Ascending aorta (tissue), 2 donors: ENCODE measurements at regions not wholly inside any gene's neighbourhood (a gene's known extent, or its start where the extent isn't known, plus 50 kb on each side); places are given as distances from the start of the nearest gene placed in this dataset.
A peak's percentile ranks its signal among the peaks of the same experiment; 100 is the strongest.

Experiments
- DNase-seq, 2 donors: peaks; one replicate each; pipeline ENCODE4 v3.0.0-alpha.2; 2019; ENCODE audit warnings: low spot score in 2 of 2
- H3K27ac ChIP-seq, 2 donors: fragments of 200-600 bp; sonication (generic); one replicate each; pipeline ENCODE4 v1.5.1; 2016 to 2017; ENCODE audit warnings: mild to moderate bottlenecking in 1 of 2
- H3K27me3 ChIP-seq: fragments of 200-600 bp; sonication (generic); one replicate; pipeline ENCODE4 v1.5.1; 2017
- H3K36me3 ChIP-seq, 2 donors: fragments of 200-600 bp; sonication (generic); one replicate each; pipeline ENCODE4 v1.5.1; 2016
- H3K4me1 ChIP-seq, 2 donors: fragments of 200-600 bp; sonication (generic); one replicate each; pipeline ENCODE4 v1.5.1; 2016 to 2017; ENCODE audit warnings: mild to moderate bottlenecking in 1 of 2
- H3K4me3 ChIP-seq, 2 donors: fragments of 200-600 bp; sonication (generic); one replicate each; pipeline ENCODE4 v1.5.1; 2016 to 2017; ENCODE audit warnings: mild to moderate bottlenecking in 1 of 2
- H3K9me3 ChIP-seq, 2 donors: fragments of 200-600 bp; sonication (generic); one replicate each; pipeline ENCODE4 v1.5.1; 2016
- CTCF ChIP-seq, 3 experiments: fragments of 200-600 bp in 2 of 3; fragments of 450-650 bp in 1 of 3; sonication (generic) in 2 of 3; IDR thresholded peaks; one replicate each; pipeline ENCODE4 v1.5.1; 2016 to 2019; ENCODE audit warnings: antibody characterized with exemption in 3 of 3, mild to moderate bottlenecking in 1 of 3, moderate library complexity in 1 of 3
- intact Hi-C: fragments of 100-400 bp; cut with DNase I; formaldehyde crosslinking; loops from one replicate; pipeline ENCODE4 v1.15.1; 2023

- no peaks in the 10 kb centered on the region for H3K36me3 ChIP-seq
- no peak overlapping the region for H3K4me3 ChIP-seq
- H3K27ac ChIP-seq: no peak overlapping the region
- intact Hi-C loops: no loop called here
- H3K9me3 ChIP-seq: no peaks in the 10 kb centered on the region
- no peaks in the 10 kb centered on the region for H3K4me1 ChIP-seq
- TF ChIP-seq CTCF (IDR thresholded peaks at IDR 0.05): no peak
- DNase-seq: no peak
- no peaks in the 10 kb centered on the region for H3K27me3 ChIP-seq
Observed at GRCh38 chr13:23007426-23007825, 173.4 kb upstream of the SGCG start.

GRCh38 chr13:23018143-23018542, 162.6 kb upstream of the SGCG start:
- no peak for TF ChIP-seq CTCF (IDR thresholded peaks at IDR 0.05)
- no peaks in the 10 kb centered on the region for H3K27me3 ChIP-seq
- no peak overlapping the region for H3K27ac ChIP-seq
- no peaks in the 10 kb centered on the region for H3K9me3 ChIP-seq
- no peaks in the 10 kb centered on the region for H3K36me3 ChIP-seq
- H3K4me3 ChIP-seq: no peak overlapping the region
- DNase-seq: no peak
- intact Hi-C loops: no loop called here
- H3K4me1 ChIP-seq: no peaks in the 10 kb centered on the region

- DNase-seq: peak in 1 of 2 donors; percentile 64
- H3K36me3 ChIP-seq: no peaks in the 10 kb centered on the region
- no peak overlapping the region for H3K27ac ChIP-seq
- no peak overlapping the region for H3K4me3 ChIP-seq
- no peaks in the 10 kb centered on the region for H3K27me3 ChIP-seq
- intact Hi-C loops: loop anchor here (2.0 kb wide), 2 partner anchors 220 to 298 kb away; no protein-coding TSS in a partner anchor
- no peaks in the 10 kb centered on the region for H3K4me1 ChIP-seq
- no peaks in the 10 kb centered on the region for H3K9me3 ChIP-seq
- TF ChIP-seq CTCF (IDR thresholded peaks at IDR 0.05): peak; percentile 17 to 69 (median 68)
Observed at GRCh38 chr13:23020246-23020843, 160.4 kb upstream of the SGCG start.

- H3K4me1 ChIP-seq: no peaks in the 10 kb centered on the region
- intact Hi-C loops: loop anchor here (2.0 kb wide), 2 partner anchors 221 to 297 kb away; no protein-coding TSS in a partner anchor
- H3K27me3 ChIP-seq: no peaks in the 10 kb centered on the region
- no peak overlapping the region for H3K27ac ChIP-seq
- no peak for DNase-seq
- no peaks in the 10 kb centered on the region for H3K36me3 ChIP-seq
- TF ChIP-seq CTCF (IDR thresholded peaks at IDR 0.05): no peak
- H3K9me3 ChIP-seq: no peaks in the 10 kb centered on the region
- H3K4me3 ChIP-seq: no peak overlapping the region
Observed at GRCh38 chr13:23021906-23022305, 158.9 kb upstream of the SGCG start.

- Histone ChIP-seq H3K36me3 (no peaks in the 10 kb centered on the region), H3K27me3 (no peaks in the 10 kb centered on the region), H3K4me1 (no peaks in the 10 kb centered on the region), H3K4me3 (no peak overlapping the region), H3K27ac (no peak overlapping the region), H3K9me3 (no peaks in the 10 kb centered on the region)
- TF ChIP-seq CTCF (IDR thresholded peaks at IDR 0.05): no peak
- DNase-seq: no peak
- intact Hi-C loops: no loop called here
Observed at GRCh38 chr13:23022704-23023103, 158.1 kb upstream of the SGCG start.
